ENCODE measurements at regions not wholly inside any gene's neighbourhood (a gene's known extent, or its start where the extent isn't known, plus 50 kb on each side); places are given as distances from the start of the nearest gene placed in this dataset.

GRCh38 chr1:221331273-221332183 lies 410.4 kb downstream of the DUSP10 start:
- no peaks in the 10 kb centered on the region for H3K36me3 ChIP-seq (ENCODE audit: control insufficient read depth, insufficient read depth, low read length)
- no peak overlapping the region for H3K27ac Mint-ChIP-seq
- no peak overlapping the region for H3K27ac ChIP-seq (ENCODE audit: low read length)
- no peaks in the 10 kb centered on the region for H3K4me1 ChIP-seq (ENCODE audit: control insufficient read depth, insufficient read depth, low read length)
- H3K36me3 Mint-ChIP-seq, result no peaks in the 10 kb centered on the region
- no peak overlapping the region for H3K4me3 ChIP-seq (ENCODE audit: low read length)
- peaks cover 0 to 4% of the 10 kb centered on the region in 2 donors for H3K9me3 Mint-ChIP-seq
- ATAC-seq (no peak), DNase-seq (no peak)
- peaks cover 14 to 22% of the 10 kb centered on the region in 2 donors for H3K27me3 Mint-ChIP-seq (ENCODE audit: low read depth in 2 of 2)
- H3K9me3 ChIP-seq (ENCODE audit: control insufficient read depth, insufficient read depth, low read length), result no peaks in the 10 kb centered on the region
- no peaks in the 10 kb centered on the region for H3K4me1 Mint-ChIP-seq
- intact Hi-C loops (cut with micrococcal nuclease), result no loop called here
- TF ChIP-seq CTCF (IDR thresholded peaks at IDR 0.05), result no peak
- H3K4me3 Mint-ChIP-seq, result no peak overlapping the region
- no CpG with 5 or more reads among the region's 1 CpG for WGBS (ENCODE audit: insufficient coverage)
- H3K27me3 ChIP-seq (ENCODE audit: control insufficient read depth, insufficient read depth, low read length), result no peaks in the 10 kb centered on the region

GRCh38 chr1:221334062-221334461 lies 407.8 kb downstream of the DUSP10 start:
- Mint-ChIP-seq H3K9me3 (peaks cover 0 to 2% of the 10 kb centered on the region in 2 donors), H3K36me3 (no peaks in the 10 kb centered on the region), H3K27ac (no peak overlapping the region), H3K4me3 (no peak overlapping the region), H3K4me1 (no peaks in the 10 kb centered on the region), H3K27me3 (ENCODE audit: low read depth in 2 of 2) (peaks cover 10 to 14% of the 10 kb centered on the region in 2 donors)
- Histone ChIP-seq H3K4me3 (ENCODE audit: low read length) (no peak overlapping the region), H3K36me3 (ENCODE audit: control insufficient read depth, insufficient read depth, low read length) (no peaks in the 10 kb centered on the region), H3K9me3 (ENCODE audit: control insufficient read depth, insufficient read depth, low read length) (no peaks in the 10 kb centered on the region), H3K27ac (ENCODE audit: low read length) (no peak overlapping the region), H3K4me1 (ENCODE audit: control insufficient read depth, insufficient read depth, low read length) (no peaks in the 10 kb centered on the region), H3K27me3 (ENCODE audit: control insufficient read depth, insufficient read depth, low read length) (no peaks in the 10 kb centered on the region)
- no peak for TF ChIP-seq CTCF (IDR thresholded peaks at IDR 0.05)
- intact Hi-C loops (cut with micrococcal nuclease), result no loop called here
- ATAC-seq, result no peak
- DNase-seq, result no peak
- WGBS (ENCODE audit: insufficient coverage), result 20% methylated on average over 1 of the region's 2 CpGs

GRCh38 chr1:221335161-221336101 lies 406.5 kb downstream of the DUSP10 start:
- Histone ChIP-seq H3K9me3 (ENCODE audit: control insufficient read depth, insufficient read depth, low read length) (no peaks in the 10 kb centered on the region), H3K4me1 (ENCODE audit: control insufficient read depth, insufficient read depth, low read length) (no peaks in the 10 kb centered on the region), H3K27me3 (ENCODE audit: control insufficient read depth, insufficient read depth, low read length) (no peaks in the 10 kb centered on the region), H3K27ac (ENCODE audit: low read length) (no peak overlapping the region), H3K36me3 (ENCODE audit: control insufficient read depth, insufficient read depth, low read length) (no peaks in the 10 kb centered on the region), H3K4me3 (ENCODE audit: low read length) (no peak overlapping the region)
- H3K9me3 Mint-ChIP-seq, result peaks cover 0 to 2% of the 10 kb centered on the region in 2 donors
- H3K27ac Mint-ChIP-seq, result no peak overlapping the region
- intact Hi-C loops (cut with micrococcal nuclease), result no loop called here
- H3K27me3 Mint-ChIP-seq (ENCODE audit: low read depth in 2 of 2), result peaks cover 11 to 18% of the 10 kb centered on the region in 2 donors
- H3K4me3 Mint-ChIP-seq, result no peak overlapping the region
- ATAC-seq, result no peak
- TF ChIP-seq CTCF (IDR thresholded peaks at IDR 0.05), result no peak
- no peaks in the 10 kb centered on the region for H3K4me1 Mint-ChIP-seq
- WGBS (ENCODE audit: insufficient coverage), result 19% methylated on average over 4 of the region's 5 CpGs
- no peak for DNase-seq
- no peaks in the 10 kb centered on the region for H3K36me3 Mint-ChIP-seq

Measured in natural killer cell (primary cell).